GM23338 (cell line): ENCODE measurements at regions not wholly inside any gene's neighbourhood (a gene's known extent, or its start where the extent isn't known, plus 50 kb on each side); places are given as distances from the start of the nearest gene placed in this dataset.

Experiments
- ATAC-seq: fragments of 200-7000 bp; cut with Tn5 transposase; 3 replicates; pipeline ENCODE4 v1.9.1; 2020
- DNase-seq: peaks from one replicate; pipeline ENCODE4 v3.0.0-alpha.2; 2015; ENCODE audit warnings: low spot score
- H2AFZ ChIP-seq: fragments of 200-600 bp; sonication (generic); 2 replicates; pipeline ENCODE4 v1.8.0; 2016; ENCODE audit warnings: antibody characterized with exemption, mild to moderate bottlenecking, moderate library complexity
- H3F3A ChIP-seq: fragments of 200-600 bp; sonication (generic); replicated peaks from 2 replicates; pipeline ENCODE4 v1.8.0; 2017; ENCODE audit warnings: antibody characterized with exemption, mixed run types, low read depth
- H3K27ac ChIP-seq: fragments of 200-600 bp; sonication (generic); 2 replicates; pipeline ENCODE4 v1.6.1; 2016; ENCODE audit warnings: low read depth
- H3K27me3 ChIP-seq: fragments of 200-600 bp; sonication (generic); 2 replicates; pipeline ENCODE4 v1.8.0; 2016; ENCODE audit warnings: mild to moderate bottlenecking, mixed run types, moderate library complexity; ENCODE audit not compliant: insufficient read depth
- H3K36me3 ChIP-seq: fragments of 200-600 bp; sonication (generic); 2 replicates; pipeline ENCODE4 v1.8.0; 2016; ENCODE audit warnings: mild to moderate bottlenecking; ENCODE audit not compliant: insufficient read depth
- H3K4me1 ChIP-seq: fragments of 200-600 bp; sonication (generic); 2 replicates; pipeline ENCODE4 v1.8.0; 2016; ENCODE audit warnings: mild to moderate bottlenecking, moderate library complexity; ENCODE audit not compliant: insufficient read depth
- H3K4me2 ChIP-seq: fragments of 200-600 bp; sonication (generic); 2 replicates; pipeline ENCODE4 v1.7.1; 2017; ENCODE audit warnings: mixed run types
- H3K4me3 ChIP-seq: fragments of 200-600 bp; sonication (generic); 2 replicates; pipeline ENCODE4 v1.6.1; 2016; ENCODE audit warnings: mixed run types
- H3K79me2 ChIP-seq: fragments of 200-600 bp; sonication (generic); replicated peaks from 2 replicates; pipeline ENCODE4 v1.8.0; 2017; ENCODE audit warnings: mild to moderate bottlenecking; ENCODE audit not compliant: insufficient read depth
- H3K9me2 ChIP-seq: fragments of 200-600 bp; sonication (generic); 2 replicates; pipeline ENCODE4 v1.8.0; 2017; ENCODE audit not compliant: insufficient read depth
- H4K20me1 ChIP-seq: fragments of 200-600 bp; sonication (generic); replicated peaks from 2 replicates; pipeline ENCODE4 v1.8.0; 2017; ENCODE audit warnings: mild to moderate bottlenecking; ENCODE audit not compliant: insufficient read depth
- H3K27ac Mint-ChIP-seq: 2 replicates; pipeline ENCODE4 v1.8.0; 2020; ENCODE audit warnings: inconsistent platforms, mild to moderate bottlenecking, moderate library complexity, mixed read lengths
- H3K27me3 Mint-ChIP-seq: 3 replicates; pipeline ENCODE4 v1.8.0; 2022; ENCODE audit warnings: low read depth, mild to moderate bottlenecking, moderate library complexity, mixed read lengths, inconsistent platforms; ENCODE audit not compliant: insufficient read depth, poor library complexity
- H3K36me3 Mint-ChIP-seq: 3 replicates; pipeline ENCODE4 v1.8.0; 2021; ENCODE audit warnings: low read depth, mild to moderate bottlenecking, inconsistent platforms, moderate library complexity, mixed read lengths
- H3K4me1 Mint-ChIP-seq: 3 replicates; pipeline ENCODE4 v1.8.0; 2020; ENCODE audit warnings: mild to moderate bottlenecking, inconsistent platforms, mixed read lengths
- H3K4me3 Mint-ChIP-seq: 3 replicates; pipeline ENCODE4 v1.8.0; 2021; ENCODE audit warnings: moderate library complexity, mild to moderate bottlenecking, inconsistent platforms, mixed read lengths
- H3K9me3 Mint-ChIP-seq: 3 replicates; pipeline ENCODE4 v1.8.0; 2020; ENCODE audit warnings: moderate library complexity, mild to moderate bottlenecking, inconsistent platforms, mixed read lengths
- CREB1 ChIP-seq: fragments of 250-450 bp; sonication (Bioruptor Pico); IDR thresholded peaks from 2 replicates; pipeline ENCODE4 v1.5.0; 2020; ENCODE audit warnings: low read depth, mild to moderate bottlenecking, moderate library complexity
- EZH2 ChIP-seq: fragments of 200-600 bp; sonication (generic); IDR thresholded peaks from one replicate; pipeline ENCODE4 v1.8.0; 2017; ENCODE audit warnings: antibody characterized with exemption, mild to moderate bottlenecking, low read depth; ENCODE audit not compliant: unreplicated experiment
- EZH2phosphoT487 ChIP-seq: fragments of 200-600 bp; sonication (generic); IDR thresholded peaks from one replicate; pipeline ENCODE4 v1.8.1; 2018; ENCODE audit warnings: antibody characterized with exemption; ENCODE audit not compliant: unreplicated experiment
- JUNB ChIP-seq: IDR thresholded peaks from one replicate; pipeline ENCODE4 v1.6.1; 2016; ENCODE audit warnings: antibody characterized with exemption; ENCODE audit not compliant: unreplicated experiment
- NANOG ChIP-seq: IDR thresholded peaks from 2 replicates; pipeline ENCODE4 v1.6.1; 2016; ENCODE audit warnings: antibody characterized with exemption, borderline replicate concordance
- POLR2AphosphoS5 ChIP-seq: IDR thresholded peaks from 2 replicates; pipeline ENCODE4 v1.6.1; 2016; ENCODE audit warnings: antibody characterized with exemption, low read depth
- REST ChIP-seq: IDR thresholded peaks from one replicate; pipeline ENCODE4 v1.6.1; 2018; ENCODE audit warnings: antibody characterized with exemption; ENCODE audit not compliant: unreplicated experiment
- STAT1 ChIP-seq: IDR thresholded peaks from one replicate; pipeline ENCODE4 v1.6.1; 2016; ENCODE audit warnings: antibody characterized with exemption; ENCODE audit not compliant: unreplicated experiment
- ZNF331 ChIP-seq: fragments of 250-450 bp; sonication (Bioruptor Pico); IDR thresholded peaks from 2 replicates; pipeline ENCODE4 v1.5.0; 2020; ENCODE audit warnings: low read depth, mild to moderate bottlenecking, moderate library complexity
- ZNF462 ChIP-seq: fragments of 250-450 bp; sonication (Bioruptor Pico); IDR thresholded peaks from 2 replicates; pipeline ENCODE4 v1.5.0; 2020; ENCODE audit warnings: mild to moderate bottlenecking, moderate library complexity
- TF ChIP-seq, protein P1 (sequence below): IDR thresholded peaks from 2 replicates; pipeline ENCODE4 v1.6.1; 2016; ENCODE audit warnings: antibody characterized with exemption

GRCh38 chr2:19225931-19226330 is 132.5 kb downstream of the OSR1 start (continued):
- TF ChIP-seq CREB1 (CRISPR knock-in tag): no peak
- no peak for TF ChIP-seq REST
- TF ChIP-seq JUNB: no peak
- no peak for TF ChIP-seq POLR2AphosphoS5

- DNase-seq: no peak
- no peaks in the 10 kb centered on the region for H3K27me3 ChIP-seq
- ATAC-seq: no peak
- no peaks in the 10 kb centered on the region for H3F3A ChIP-seq
- H3K4me1 ChIP-seq: peaks cover 22% of the 10 kb centered on the region
- no peaks in the 10 kb centered on the region for H3K36me3 Mint-ChIP-seq
- no peak overlapping the region for H3K27ac ChIP-seq
- no peaks in the 10 kb centered on the region for H4K20me1 ChIP-seq
- H3K27ac Mint-ChIP-seq: no peak overlapping the region
- no peak overlapping the region for H2AFZ ChIP-seq
- H3K36me3 ChIP-seq: no peaks in the 10 kb centered on the region; the same call in 1 of the 2 replicates
- no peak overlapping the region for H3K4me3 ChIP-seq
- no peaks in the 10 kb centered on the region for H3K79me2 ChIP-seq
- H3K4me2 ChIP-seq: no peak overlapping the region
- no peak overlapping the region for H3K4me3 Mint-ChIP-seq
- peaks cover 5% of the 10 kb centered on the region; the same call in 1 of the 2 replicates for H3K9me2 ChIP-seq
- H3K9me3 Mint-ChIP-seq: no peaks in the 10 kb centered on the region
- H3K27me3 Mint-ChIP-seq: peaks cover 2% of the 10 kb centered on the region
- H3K4me1 Mint-ChIP-seq: peaks cover 26% of the 10 kb centered on the region
- TF ChIP-seq CREB1 (CRISPR knock-in tag): no peak
- no peak for TF ChIP-seq JUNB
- TF ChIP-seq ZNF462 (CRISPR knock-in tag): no peak
- TF ChIP-seq POLR2AphosphoS5: no peak
- no peak for TF ChIP-seq EZH2phosphoT487
- no peak for TF ChIP-seq ZNF331 (CRISPR knock-in tag)
- TF ChIP-seq NANOG: no peak
- TF ChIP-seq, protein P1, sequence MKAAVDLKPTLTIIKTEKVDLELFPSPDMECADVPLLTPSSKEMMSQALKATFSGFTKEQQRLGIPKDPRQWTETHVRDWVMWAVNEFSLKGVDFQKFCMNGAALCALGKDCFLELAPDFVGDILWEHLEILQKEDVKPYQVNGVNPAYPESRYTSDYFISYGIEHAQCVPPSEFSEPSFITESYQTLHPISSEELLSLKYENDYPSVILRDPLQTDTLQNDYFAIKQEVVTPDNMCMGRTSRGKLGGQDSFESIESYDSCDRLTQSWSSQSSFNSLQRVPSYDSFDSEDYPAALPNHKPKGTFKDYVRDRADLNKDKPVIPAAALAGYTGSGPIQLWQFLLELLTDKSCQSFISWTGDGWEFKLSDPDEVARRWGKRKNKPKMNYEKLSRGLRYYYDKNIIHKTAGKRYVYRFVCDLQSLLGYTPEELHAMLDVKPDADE: no peak
- no peak for TF ChIP-seq REST
- TF ChIP-seq STAT1: no peak
- TF ChIP-seq EZH2: no peak
Measured at GRCh38 chr2:19225126-19225525, 133.3 kb downstream of the OSR1 start.
